GM10266 (cell line): ENCODE measurements at regions not wholly inside any gene's neighbourhood (a gene's known extent, or its start where the extent isn't known, plus 50 kb on each side); places are given as distances from the start of the nearest gene placed in this dataset.
"Not testable (repeated sequence)": the region's sequence is repeated elsewhere in the genome, so short reads cannot be mapped to it uniquely, and the experiment has no call there.

Experiments
- DNase-seq: peaks from one replicate; pipeline ENCODE4 v3.0.0; 2012; ENCODE audit errors: extremely low spot score
- CTCF ChIP-seq: IDR thresholded peaks from 2 replicates; pipeline ENCODE4 v1.5.1; 2012; ENCODE audit warnings: mild to moderate bottlenecking, low read depth; ENCODE audit not compliant: control insufficient read depth, insufficient read depth; ENCODE audit errors: missing control alignments

GRCh38 chr2:48227617-48228344, 86.7 kb upstream of the FOXN2 start:
- TF ChIP-seq CTCF = no peak
- peak; percentile 26 for DNase-seq

GRCh38 chr2:48228345-48228684, 86.2 kb upstream of the FOXN2 start:
- no peak for TF ChIP-seq CTCF
- no peak for DNase-seq

- TF ChIP-seq CTCF = no peak
- no peak for DNase-seq
Observed at GRCh38 chr2:48229063-48229462, 85.4 kb upstream of the FOXN2 start.

GRCh38 chr2:48230834-48231233, 83.6 kb upstream of the FOXN2 start:
- no peak for TF ChIP-seq CTCF
- DNase-seq = no peak

GRCh38 chr2:48232351-48232750, 82.1 kb upstream of the FOXN2 start:
- no peak for TF ChIP-seq CTCF

GRCh38 chr2:48233005-48233404, 81.5 kb upstream of the FOXN2 start:
- TF ChIP-seq CTCF = no peak
- no peak for DNase-seq

More at GRCh38 chr2:48232351-48232750, 82.1 kb upstream of the FOXN2 start:
- no peak for DNase-seq

GRCh38 chr2:48233824-48234223, 80.7 kb upstream of the FOXN2 start:
- not testable (repeated sequence) for DNase-seq

- DNase-seq = no peak
- TF ChIP-seq CTCF = no peak
Observed at GRCh38 chr2:48235076-48235475, 79.4 kb upstream of the FOXN2 start.
